DMS53 treated with DMSO at 0.1 percent for 48 hours (cell line): ENCODE measurements at regions not wholly inside any gene's neighbourhood (a gene's known extent, or its start where the extent isn't known, plus 50 kb on each side); places are given as distances from the start of the nearest gene placed in this dataset.
"Not testable (repeated sequence)": the region's sequence is repeated elsewhere in the genome, so short reads cannot be mapped to it uniquely, and the experiment has no call there.

Experiments used
- DNase-seq: peaks from one replicate; lab custom pipeline; 2025; ENCODE audit not compliant: unreplicated experiment; lab: John Stamatoyannopoulos, UW

GRCh38 chrX:7409866-7410265 lies 261.9 kb upstream of the PUDP start:
- DNase-seq: no peak

DNA sequence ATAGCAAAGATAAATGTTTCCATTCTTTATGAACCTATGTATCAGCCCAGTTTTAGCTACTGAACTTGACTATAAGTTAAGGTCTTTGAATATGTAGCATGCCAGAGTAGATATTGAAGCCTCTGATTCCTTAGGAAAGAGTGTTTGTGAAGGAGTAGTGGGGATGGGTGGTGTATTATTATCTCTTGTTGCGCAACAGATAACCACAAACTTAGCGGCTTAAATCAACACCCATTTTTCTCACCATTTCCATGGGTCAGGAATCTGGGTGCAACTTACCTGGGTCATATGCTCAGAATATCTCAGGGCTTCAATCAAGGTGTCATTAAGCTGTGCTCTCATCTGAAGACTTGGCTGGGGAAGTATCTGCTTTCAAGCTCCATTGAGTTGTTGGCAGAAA lies 251.4 kb upstream of the PUDP start:
- no peak for DNase-seq

- no peak for DNase-seq
Observed at GRCh38 chrX:7390441-7390840, 242.5 kb upstream of the PUDP start.

DNA sequence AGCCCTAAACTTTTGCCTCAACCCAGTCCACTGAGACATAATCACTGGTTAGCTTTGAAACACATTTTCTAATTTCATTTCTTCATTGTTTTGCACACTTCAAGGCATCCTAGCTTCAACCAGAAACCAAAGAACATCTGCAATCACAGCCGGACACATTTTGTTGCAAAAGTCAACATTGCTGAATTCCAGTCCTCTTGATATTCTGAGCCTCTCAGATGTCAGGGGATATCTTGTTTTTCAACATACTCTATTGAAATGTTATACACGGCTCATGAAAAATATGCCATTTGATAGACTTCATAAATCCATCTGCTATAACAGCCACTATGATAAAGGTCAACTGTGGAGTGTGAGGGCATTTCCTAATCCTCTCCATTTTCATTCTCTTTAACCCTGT lies 241.6 kb upstream of the PUDP start:
- no peak for DNase-seq

DNA sequence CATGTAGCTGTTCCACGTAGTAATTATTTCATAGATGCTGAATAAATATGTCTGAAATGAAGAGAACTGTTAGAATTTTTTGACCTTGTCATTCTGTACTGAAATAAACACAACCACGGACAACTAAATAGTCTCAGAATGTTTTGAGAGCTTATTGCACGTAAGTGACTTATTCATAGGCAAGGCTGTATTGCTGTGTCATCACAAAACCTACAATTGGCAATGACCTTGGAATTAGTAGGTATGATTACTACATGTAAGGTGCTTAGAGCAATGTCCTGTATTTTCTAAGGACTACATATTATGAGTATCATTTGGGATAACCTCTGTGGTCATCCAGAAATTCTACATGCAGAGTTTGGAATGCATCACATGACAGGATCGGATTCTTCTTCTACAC lies 237.2 kb upstream of the PUDP start:
- no peak for DNase-seq

GRCh38 chrX:7378406-7378805 lies 230.5 kb upstream of the PUDP start:
- DNase-seq: no peak

DNA sequence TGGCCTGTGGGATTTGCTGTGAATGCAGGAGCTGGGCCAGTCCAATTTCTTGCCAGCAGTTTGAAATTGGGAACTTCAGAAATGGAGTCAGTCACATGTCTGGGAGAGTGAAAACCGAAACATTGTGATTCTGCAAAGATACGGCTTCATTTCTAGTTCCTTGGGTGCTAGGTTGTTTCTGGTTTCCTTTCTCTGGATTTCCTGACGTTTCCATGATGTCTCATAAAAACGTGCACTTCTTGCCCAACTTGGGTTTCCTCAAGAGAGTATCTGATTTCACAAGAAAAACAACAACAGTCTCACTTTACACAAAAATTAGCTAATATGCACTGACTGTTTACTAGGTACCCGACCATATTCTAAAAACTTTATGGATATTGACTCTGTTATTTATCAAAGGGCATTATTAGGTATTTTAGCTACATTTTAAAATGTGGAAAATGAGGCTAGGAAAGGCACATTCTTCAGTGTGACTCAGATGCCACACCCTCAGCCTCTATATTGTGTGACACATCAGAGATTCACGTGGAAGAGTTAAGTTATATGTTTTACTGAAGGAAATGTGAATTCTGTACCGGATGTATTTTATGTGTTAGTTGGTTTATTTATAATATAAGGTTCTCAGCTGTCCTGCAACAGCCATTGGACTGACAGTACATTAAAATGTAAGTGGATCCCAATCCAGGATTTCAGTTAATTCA lies 225.0 kb upstream of the PUDP start:
- DNase-seq: no peak

- DNase-seq: no peak
Observed at GRCh38 chrX:7362111-7362510, 214.2 kb upstream of the PUDP start.

- DNase-seq: no peak
Observed at GRCh38 chrX:7351926-7352325, 204.0 kb upstream of the PUDP start.

- DNase-seq: no peak
Observed at GRCh38 chrX:7347465-7347864, 199.5 kb upstream of the PUDP start.

DNA sequence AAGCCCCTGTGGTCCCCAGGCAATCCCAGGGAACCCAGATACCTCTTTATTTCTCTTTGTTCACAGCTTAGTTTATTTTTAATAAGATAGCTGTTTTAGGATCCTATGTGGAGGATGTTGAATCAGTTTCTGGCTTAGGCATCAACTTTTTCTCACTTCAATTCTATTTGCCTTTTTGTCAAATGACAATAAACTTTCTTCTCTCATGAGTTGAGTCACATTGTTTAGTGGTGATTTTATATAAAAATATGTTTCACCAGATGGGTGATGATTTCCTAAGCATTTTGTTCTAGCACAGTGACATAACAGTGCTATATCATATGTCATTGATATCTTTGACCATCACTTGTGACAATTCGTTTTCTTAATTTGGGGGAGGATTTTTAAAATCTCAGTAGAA lies 198.1 kb upstream of the PUDP start:
- DNase-seq: no peak

GRCh38 chrX:7343181-7343580 lies 195.2 kb upstream of the PUDP start:
- no peak for DNase-seq

DNA sequence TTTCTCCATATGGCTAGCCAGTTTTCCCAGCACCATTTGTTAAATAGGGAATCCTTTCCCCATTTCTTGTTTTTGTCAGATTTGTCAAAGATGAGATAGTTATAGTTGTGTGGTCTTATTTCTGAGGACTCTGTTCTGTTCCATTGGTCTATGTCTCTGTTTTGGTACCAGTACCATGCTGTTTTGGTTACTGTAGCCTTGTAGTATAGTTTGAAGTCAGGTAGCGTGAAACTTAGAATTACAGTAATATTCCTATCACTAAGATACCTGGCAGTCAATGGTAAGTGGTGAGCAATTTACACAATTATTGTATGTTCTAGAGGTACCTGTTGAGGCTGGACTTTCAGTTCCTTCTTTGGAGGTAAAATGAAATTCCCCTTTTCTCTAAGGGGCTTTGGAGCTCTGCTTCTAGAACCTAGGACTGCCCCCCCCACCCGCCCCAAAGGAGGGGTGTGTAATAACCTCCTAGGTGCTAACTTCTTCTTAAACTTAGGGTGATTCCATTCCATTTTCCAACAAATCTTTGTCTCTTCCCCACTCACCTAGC lies 187.9 kb upstream of the PUDP start:
- DNase-seq: not testable (repeated sequence)

DNA sequence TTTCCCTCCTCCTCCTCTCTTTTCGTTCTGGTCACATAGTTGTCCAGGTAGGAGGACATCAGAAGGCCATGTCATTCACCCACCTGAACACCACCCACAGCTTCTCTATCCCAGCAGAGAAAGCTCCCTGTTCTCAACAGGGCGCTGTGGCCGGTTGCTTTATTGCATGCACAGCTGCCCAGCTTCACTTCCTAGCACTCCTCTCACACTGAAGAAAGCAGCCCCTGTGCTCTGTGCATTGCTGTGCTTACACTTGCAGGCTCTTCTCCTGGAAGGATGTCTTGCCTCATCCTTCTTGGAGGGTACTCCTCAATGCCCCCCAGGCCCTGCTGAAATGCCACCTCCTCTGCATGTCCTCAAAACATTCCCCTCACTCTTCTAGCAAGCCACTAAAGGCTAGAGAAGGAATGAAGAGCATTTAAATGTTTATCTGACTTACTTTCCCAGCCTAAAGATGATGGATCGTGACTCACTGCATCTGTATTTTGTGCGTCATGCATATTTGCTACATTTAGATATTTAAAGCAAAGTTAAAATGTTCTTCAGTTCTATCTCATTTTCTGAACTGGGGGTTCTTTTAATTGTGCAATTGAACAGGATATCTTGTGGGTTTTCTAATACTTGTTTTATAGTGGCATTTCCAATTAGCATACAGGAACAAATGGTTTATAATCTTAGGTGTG lies 186.4 kb upstream of the PUDP start:
- no peak for DNase-seq

- DNase-seq: no peak
Observed at GRCh38 chrX:7330971-7331746, 183.2 kb upstream of the PUDP start.

GRCh38 chrX:7330556-7330955 lies 182.6 kb upstream of the PUDP start:
- no peak for DNase-seq

- DNase-seq: no peak
Observed at GRCh38 chrX:7318661-7319060, 170.7 kb upstream of the PUDP start.

GRCh38 chrX:7318241-7318640 lies 170.3 kb upstream of the PUDP start:
- DNase-seq: no peak

GRCh38 chrX:7316887-7317286 lies 168.9 kb upstream of the PUDP start:
- no peak for DNase-seq

GRCh38 chrX:7316280-7316679 lies 168.3 kb upstream of the PUDP start:
- DNase-seq: no peak

DNA sequence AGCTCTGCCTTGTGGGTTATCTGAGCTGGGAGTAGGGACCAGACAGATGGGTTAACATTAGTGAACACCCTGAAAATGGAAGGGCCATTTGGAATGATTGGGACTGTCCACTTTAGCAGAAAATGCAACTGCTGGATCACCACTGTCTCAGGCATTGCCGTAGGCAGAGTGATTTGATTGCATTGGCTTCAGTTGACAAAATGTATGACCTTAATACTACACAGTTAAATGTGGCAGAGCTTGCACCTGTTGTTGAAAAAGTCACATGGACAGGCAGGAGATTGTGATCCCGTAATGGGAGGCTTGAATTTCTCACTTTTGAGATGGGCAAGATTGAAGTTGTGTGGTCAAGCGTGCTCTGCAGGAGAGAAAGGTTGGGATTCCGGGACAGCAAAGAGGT lies 166.5 kb upstream of the PUDP start:
- no peak for DNase-seq

DNA sequence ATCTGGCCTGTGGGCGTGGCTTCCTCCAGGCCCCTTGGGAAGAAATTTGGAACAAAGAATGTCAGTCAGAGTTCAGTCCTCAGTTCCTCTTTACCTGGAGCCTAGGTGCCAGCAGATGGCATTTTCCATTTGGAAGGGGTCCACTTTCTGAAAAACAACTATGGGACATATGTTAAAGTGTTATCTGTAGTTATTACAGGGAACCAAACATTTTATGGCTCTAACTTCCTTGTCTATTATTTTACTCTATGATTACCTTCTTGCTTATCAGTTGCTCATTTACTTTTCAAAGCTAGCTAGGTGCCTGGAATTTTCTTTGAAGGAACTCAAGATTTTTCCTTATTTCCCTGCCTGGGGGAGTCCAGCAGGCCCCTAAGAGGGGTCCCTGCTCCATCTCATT lies 159.8 kb upstream of the PUDP start:
- no peak for DNase-seq
